ENCODE measurements at regions not wholly inside any gene's neighbourhood (a gene's known extent, or its start where the extent isn't known, plus 50 kb on each side); places are given as distances from the start of the nearest gene placed in this dataset.

- no peak for TF ChIP-seq EZH2 (IDR thresholded peaks at IDR 0.05)
- no peak for TF ChIP-seq POLR2AphosphoS5 (IDR thresholded peaks at IDR 0.05; ENCODE audit: borderline replicate concordance, low read depth, low read length)
- TF ChIP-seq FOXP2 (optimal IDR thresholded peaks at IDR 0.05; ENCODE audit: control extremely low read depth, extremely low read length, insufficient read depth), result no peak
Observed at GRCh38 chr13:106007156-106007555, 528.3 kb downstream of the EFNB2 start.

Measured in SK-N-MC (cell line).